ENCODE measurements at regions not wholly inside any gene's neighbourhood (a gene's known extent, or its start where the extent isn't known, plus 50 kb on each side); places are given as distances from the start of the nearest gene placed in this dataset.

DNA sequence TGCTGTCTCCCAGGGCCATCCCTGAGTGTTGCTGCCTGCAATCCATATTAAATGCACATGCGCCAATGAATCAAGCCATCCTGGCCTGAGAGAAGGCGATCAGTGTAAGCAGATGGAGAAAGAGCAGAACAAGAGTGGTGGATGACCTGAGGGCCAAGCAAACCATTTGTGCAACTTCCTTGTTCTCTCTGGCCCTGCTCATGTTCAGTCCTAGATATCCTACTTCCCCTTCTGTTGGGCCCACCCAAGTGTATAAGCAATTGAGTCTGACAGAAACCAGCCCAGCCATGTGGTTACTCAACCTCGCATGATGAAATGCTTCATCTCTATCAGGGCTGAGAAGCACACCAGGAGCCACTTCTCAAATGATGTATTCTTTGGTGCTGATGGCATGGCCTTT lies 383.1 kb upstream of the ID2 start:
- Histone ChIP-seq H3K4me2 (ENCODE audit: insufficient read depth, low read length) (no peak overlapping the region), H3K9ac (ENCODE audit: insufficient read depth in 1 of 2, low read depth in 2 of 2, low read length in 2 of 2) (no peak overlapping the region)

DNA sequence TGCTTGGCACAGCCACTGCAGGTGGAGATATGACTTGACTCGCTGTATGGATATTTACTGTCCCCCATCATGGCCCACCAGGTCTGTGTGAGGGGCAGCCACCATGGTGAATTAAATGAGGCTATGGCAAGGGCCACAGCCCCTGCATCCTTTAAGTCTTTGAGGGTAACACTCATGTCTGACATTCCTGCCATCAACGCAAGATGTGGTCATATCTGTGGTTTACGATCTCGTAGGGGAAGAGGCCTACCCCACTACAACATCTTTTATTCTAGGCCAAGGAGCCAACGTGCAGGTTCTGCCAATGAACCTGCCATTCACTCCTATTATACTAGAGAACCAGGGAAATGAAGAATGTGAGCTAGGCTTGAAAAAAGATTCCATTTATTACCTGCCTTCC lies 381.6 kb upstream of the ID2 start:
- intact Hi-C loops (cut with micrococcal nuclease) (no loop called here), in situ Hi-C loops (cut with MboI) (no loop called here)
- no peak overlapping the region for H3K4me2 ChIP-seq (ENCODE audit: insufficient read depth, low read length)
- no peaks in the 10 kb centered on the region for H4K20me1 ChIP-seq (replicated peaks; ENCODE audit: control insufficient read depth, insufficient read depth, low read length)
- no peak overlapping the region for H2AFZ ChIP-seq (ENCODE audit: low read depth, low read length)
- 24% methylated on average over 5 of the region's 5 CpGs for WGBS (ENCODE audit: insufficient coverage, low coverage, missing lambda C conversion rate)
- peaks cover 3% of the 10 kb centered on the region for H3K9me1 ChIP-seq (ENCODE audit: control insufficient read depth, insufficient read depth, low read length)
- no peak for FAIRE-seq
- DNase-seq (ENCODE audit: extremely low read depth in 1 of 4, low spot score in 3 of 4), result no peak
- no peak for ATAC-seq
- no peak overlapping the region for H3K4me3 ChIP-seq
- no TSS peak for BruUV-seq (replicated peaks)
- ChIA-PET CTCF (ENCODE audit: low intra/inter-chr PET ratio) (no interaction called here), POLR2A (no interaction called here)
- no peak overlapping the region for H3K27ac ChIP-seq (ENCODE audit: extremely low read depth, low read depth, low read length)
- H3K4me1 ChIP-seq (replicated peaks in 1 of 2; ENCODE audit: control insufficient read depth in 2 of 2, insufficient read depth in 2 of 2, low read length in 2 of 2), result peaks cover 4 to 26% of the 10 kb centered on the region in 2 experiments; a peak in 4 of 5 replicates
- no peaks in the 10 kb centered on the region for H3K27me3 ChIP-seq (ENCODE audit: control insufficient read depth in 2 of 2, insufficient read depth in 2 of 2, low read length in 2 of 2)
- no peaks in the 10 kb centered on the region for H3K36me3 ChIP-seq (ENCODE audit: control insufficient read depth, insufficient read depth, low read length)
- H3K9ac ChIP-seq (ENCODE audit: insufficient read depth in 1 of 2, low read depth in 2 of 2, low read length in 2 of 2), result no peak overlapping the region
- no peaks in the 10 kb centered on the region for H3K79me2 ChIP-seq (ENCODE audit: control insufficient read depth, insufficient read depth, low read length)
- H3K9me3 ChIP-seq (replicated peaks; ENCODE audit: control insufficient read depth, insufficient read depth, low read depth, low read length), result no peaks in the 10 kb centered on the region
- TF ChIP-seq NFE2L1 (tag; IDR thresholded peaks at IDR 0.05; ENCODE audit: borderline replicate concordance, low read depth), result no peak
- TF ChIP-seq, protein P1, sequence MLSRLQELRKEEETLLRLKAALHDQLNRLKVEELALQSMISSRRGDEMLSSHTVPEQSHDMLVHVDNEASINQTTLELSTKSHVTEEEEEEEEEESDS (CRISPR knock-in tag; IDR thresholded peaks at IDR 0.05), result no peak
- TF ChIP-seq, protein P2, sequence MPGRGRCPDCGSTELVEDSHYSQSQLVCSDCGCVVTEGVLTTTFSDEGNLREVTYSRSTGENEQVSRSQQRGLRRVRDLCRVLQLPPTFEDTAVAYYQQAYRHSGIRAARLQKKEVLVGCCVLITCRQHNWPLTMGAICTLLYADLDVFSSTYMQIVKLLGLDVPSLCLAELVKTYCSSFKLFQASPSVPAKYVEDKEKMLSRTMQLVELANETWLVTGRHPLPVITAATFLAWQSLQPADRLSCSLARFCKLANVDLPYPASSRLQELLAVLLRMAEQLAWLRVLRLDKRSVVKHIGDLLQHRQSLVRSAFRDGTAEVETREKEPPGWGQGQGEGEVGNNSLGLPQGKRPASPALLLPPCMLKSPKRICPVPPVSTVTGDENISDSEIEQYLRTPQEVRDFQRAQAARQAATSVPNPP (IDR thresholded peaks at IDR 0.05; ENCODE audit: borderline replicate concordance, insufficient read depth, insufficient read length), result no peak
- no peak for TF ChIP-seq SMC3 (conservative IDR thresholded peaks at IDR 0.05; ENCODE audit: insufficient read depth, low read depth, low read length)
- TF ChIP-seq ZNF274 (IDR thresholded peaks at IDR 0.05; ENCODE audit: borderline replicate concordance, low read depth, low read length), result no peak
- TF ChIP-seq ZNF253 (CRISPR knock-in tag; conservative IDR thresholded peaks at IDR 0.05), result no peak
- no peak for TF ChIP-seq ZNF165 (CRISPR knock-in tag; IDR thresholded peaks at IDR 0.05; ENCODE audit: borderline replicate concordance)
- TF ChIP-seq ZNF589 (CRISPR knock-in tag; IDR thresholded peaks at IDR 0.05; ENCODE audit: low read depth), result no peak

More for the DNA sequence above, 383.1 kb upstream of the ID2 start:
- TF ChIP-seq HSF4 (CRISPR knock-in tag; IDR thresholded peaks at IDR 0.05; ENCODE audit: borderline replicate concordance) (no peak), CEBPB (tag; IDR thresholded peaks at IDR 0.05) (peak; percentile 43; the same call in 1 of the 2 replicates), CEBPG (CRISPR knock-in tag; IDR thresholded peaks at IDR 0.05) (peak; percentile 73; the same call in 1 of the 2 replicates), CEBPG (tag; conservative IDR thresholded peaks at IDR 0.05 in 1 of 2, IDR thresholded peaks at IDR 0.05 in 1 of 2) (no peak), OTX1 (CRISPR knock-in tag; IDR thresholded peaks at IDR 0.05) (no peak), ZNF766 (CRISPR knock-in tag; conservative IDR thresholded peaks at IDR 0.05) (0 out of 2 replicates have a peak, but pooled peaks have one; percentile 21), NRF1 (conservative IDR thresholded peaks at IDR 0.05 in 1 of 2, IDR thresholded peaks at IDR 0.05 in 1 of 2) (0 out of 4 replicates have a peak, but pooled peaks of 1 of the 2 experiments have one; percentile 13)
- TF ChIP-seq, protein P3, sequence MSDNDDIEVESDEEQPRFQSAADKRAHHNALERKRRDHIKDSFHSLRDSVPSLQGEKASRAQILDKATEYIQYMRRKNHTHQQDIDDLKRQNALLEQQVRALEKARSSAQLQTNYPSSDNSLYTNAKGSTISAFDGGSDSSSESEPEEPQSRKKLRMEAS (CRISPR knock-in tag; IDR thresholded peaks at IDR 0.05), result 0 out of 2 replicates have a peak, but pooled peaks have one; percentile 38
- POLR2A ChIA-PET, result no interaction called here
- no peak for ATAC-seq
- CTCF ChIA-PET (ENCODE audit: low intra/inter-chr PET ratio), result no interaction called here
- H3K79me2 ChIP-seq (ENCODE audit: control insufficient read depth, insufficient read depth, low read length), result no peaks in the 10 kb centered on the region
- no TSS peak for BruUV-seq (replicated peaks)
- H2AFZ ChIP-seq (ENCODE audit: low read depth, low read length), result no peak overlapping the region
- in situ Hi-C loops (cut with MboI), result no loop called here
- FAIRE-seq, result no peak
- H3K9me3 ChIP-seq (replicated peaks; ENCODE audit: control insufficient read depth, insufficient read depth, low read depth, low read length), result no peaks in the 10 kb centered on the region
- 10% methylated on average over 3 of the region's 3 CpGs for WGBS (ENCODE audit: insufficient coverage, low coverage, missing lambda C conversion rate)
- DNase-seq (ENCODE audit: extremely low read depth in 1 of 4, low spot score in 3 of 4), result no peak
- no peaks in the 10 kb centered on the region for H4K20me1 ChIP-seq (replicated peaks; ENCODE audit: control insufficient read depth, insufficient read depth, low read length)
- no peaks in the 10 kb centered on the region for H3K27me3 ChIP-seq (ENCODE audit: control insufficient read depth in 2 of 2, insufficient read depth in 2 of 2, low read length in 2 of 2)
- peaks cover 3% of the 10 kb centered on the region for H3K9me1 ChIP-seq (ENCODE audit: control insufficient read depth, insufficient read depth, low read length)
- peaks cover 4 to 20% of the 10 kb centered on the region in 2 experiments; a peak in 4 of 5 replicates for H3K4me1 ChIP-seq (replicated peaks in 1 of 2; ENCODE audit: control insufficient read depth in 2 of 2, insufficient read depth in 2 of 2, low read length in 2 of 2)
- no peak overlapping the region for H3K4me3 ChIP-seq
- intact Hi-C loops (cut with micrococcal nuclease), result no loop called here
- no peaks in the 10 kb centered on the region for H3K36me3 ChIP-seq (ENCODE audit: control insufficient read depth, insufficient read depth, low read length)
- no peak overlapping the region for H3K27ac ChIP-seq (ENCODE audit: extremely low read depth, low read depth, low read length)

Data from K562 (cell line).